ENCODE measurements at regions not wholly inside any gene's neighbourhood (a gene's known extent, or its start where the extent isn't known, plus 50 kb on each side); places are given as distances from the start of the nearest gene placed in this dataset.

DNA sequence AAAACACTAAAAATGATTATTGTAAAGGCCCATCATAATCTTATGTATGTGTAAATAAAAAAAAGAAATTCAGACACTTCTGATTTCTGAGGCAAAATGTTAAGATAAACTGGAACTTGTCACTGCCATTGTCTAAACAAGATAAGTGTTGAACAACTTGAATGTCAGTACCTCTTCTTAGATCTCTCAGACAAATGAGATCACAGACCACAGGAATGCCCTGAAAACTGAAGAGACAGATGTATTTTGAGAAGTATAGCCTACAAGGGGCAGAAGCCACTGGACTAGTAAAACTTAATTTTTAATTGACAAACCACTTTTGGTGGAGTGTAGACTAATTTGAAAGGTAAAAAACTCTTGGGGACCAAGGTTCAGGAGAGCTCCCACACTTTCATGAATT is 375.5 kb upstream of the SLITRK5 start:
- no peaks in the 10 kb centered on the region for H4K20me1 ChIP-seq (replicated peaks; ENCODE audit: control insufficient read depth, extremely low read depth, insufficient read depth, low read length)
- H3K36me3 ChIP-seq (ENCODE audit: control insufficient read depth in 2 of 2, extremely low read depth in 1 of 2, insufficient read depth in 2 of 2, low read length in 2 of 2) = no peaks in the 10 kb centered on the region
- TF ChIP-seq POLR2AphosphoS5 (IDR thresholded peaks at IDR 0.05; ENCODE audit: insufficient read depth, low read depth, low read length) (no peak), POLR2A (IDR thresholded peaks at IDR 0.05; ENCODE audit: low read depth, low read length) (no peak), GATA2 (IDR thresholded peaks at IDR 0.05; ENCODE audit: insufficient read depth, insufficient read length, low read depth, low read length) (no peak), EZH2 (IDR thresholded peaks at IDR 0.05; ENCODE audit: borderline replicate concordance, low read depth, low read length, severe bottlenecking) (no peak), FOS (IDR thresholded peaks at IDR 0.05; ENCODE audit: borderline replicate concordance, insufficient read depth, low read length) (no peak), MYC (IDR thresholded peaks at IDR 0.05; ENCODE audit: low read depth, low read length) (no peak), JUN (IDR thresholded peaks at IDR 0.05; ENCODE audit: borderline replicate concordance, insufficient read depth, insufficient read length, low read depth) (no peak)
- TF ChIP-seq, protein P1, sequence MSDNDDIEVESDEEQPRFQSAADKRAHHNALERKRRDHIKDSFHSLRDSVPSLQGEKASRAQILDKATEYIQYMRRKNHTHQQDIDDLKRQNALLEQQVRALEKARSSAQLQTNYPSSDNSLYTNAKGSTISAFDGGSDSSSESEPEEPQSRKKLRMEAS (IDR thresholded peaks at IDR 0.05; ENCODE audit: insufficient read depth, insufficient read length) = no peak
- TF ChIP-seq, protein P2, sequence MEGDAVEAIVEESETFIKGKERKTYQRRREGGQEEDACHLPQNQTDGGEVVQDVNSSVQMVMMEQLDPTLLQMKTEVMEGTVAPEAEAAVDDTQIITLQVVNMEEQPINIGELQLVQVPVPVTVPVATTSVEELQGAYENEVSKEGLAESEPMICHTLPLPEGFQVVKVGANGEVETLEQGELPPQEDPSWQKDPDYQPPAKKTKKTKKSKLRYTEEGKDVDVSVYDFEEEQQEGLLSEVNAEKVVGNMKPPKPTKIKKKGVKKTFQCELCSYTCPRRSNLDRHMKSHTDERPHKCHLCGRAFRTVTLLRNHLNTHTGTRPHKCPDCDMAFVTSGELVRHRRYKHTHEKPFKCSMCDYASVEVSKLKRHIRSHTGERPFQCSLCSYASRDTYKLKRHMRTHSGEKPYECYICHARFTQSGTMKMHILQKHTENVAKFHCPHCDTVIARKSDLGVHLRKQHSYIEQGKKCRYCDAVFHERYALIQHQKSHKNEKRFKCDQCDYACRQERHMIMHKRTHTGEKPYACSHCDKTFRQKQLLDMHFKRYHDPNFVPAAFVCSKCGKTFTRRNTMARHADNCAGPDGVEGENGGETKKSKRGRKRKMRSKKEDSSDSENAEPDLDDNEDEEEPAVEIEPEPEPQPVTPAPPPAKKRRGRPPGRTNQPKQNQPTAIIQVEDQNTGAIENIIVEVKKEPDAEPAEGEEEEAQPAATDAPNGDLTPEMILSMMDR (IDR thresholded peaks at IDR 0.05; ENCODE audit: extremely low read depth in 1 of 2, insufficient read depth in 1 of 2, low read depth in 1 of 2, low read length in 2 of 2) = no peak
- CTCF ChIA-PET = no interaction called here
- H3K9me1 ChIP-seq (replicated peaks; ENCODE audit: control insufficient read depth, extremely low read depth, insufficient read depth, low read length) = no peaks in the 10 kb centered on the region
- no TSS peak for BruUV-seq (replicated peaks)
- no peak overlapping the region for H2AFZ ChIP-seq (ENCODE audit: low read depth, low read length)
- POLR2A ChIA-PET = no interaction called here
- H3K4me1 ChIP-seq (ENCODE audit: control insufficient read depth, extremely low read depth, insufficient read depth, low read length) = no peaks in the 10 kb centered on the region
- H3K79me2 ChIP-seq (ENCODE audit: control insufficient read depth, insufficient read depth, low read length) = no peaks in the 10 kb centered on the region
- DNase-seq (ENCODE audit: low read depth, low spot score) = no peak
- dilution Hi-C loops (cut with MboI; ENCODE audit: extremely low pct_ligation_motif_present, low sequenced_read_pairs) (no loop called here), intact Hi-C loops (cut with micrococcal nuclease) (no loop called here)
- H3K27ac ChIP-seq (ENCODE audit: insufficient read depth, low read depth, low read length) = no peak overlapping the region
- no peak overlapping the region for H3K9ac ChIP-seq (replicated peaks; ENCODE audit: extremely low read depth, insufficient read depth, low read length)
- no peak overlapping the region for H3K4me2 ChIP-seq (ENCODE audit: insufficient read depth, low read length)
- no peak overlapping the region for H3K4me3 ChIP-seq (replicated peaks in 1 of 3; ENCODE audit: insufficient read depth in 1 of 3, low read depth in 1 of 3, low read length in 3 of 3)
- H3K9me3 ChIP-seq (replicated peaks; ENCODE audit: control insufficient read depth, insufficient read depth, low read length) = peaks cover 3% of the 10 kb centered on the region
- FAIRE-seq = no peak
- H3K27me3 ChIP-seq (ENCODE audit: control insufficient read depth in 2 of 2, insufficient read depth in 2 of 2, low read length in 2 of 2) = no peaks in the 10 kb centered on the region
